Epithelial cell of proximal tubule (primary cell): ENCODE measurements at regions not wholly inside any gene's neighbourhood (a gene's known extent, or its start where the extent isn't known, plus 50 kb on each side); places are given as distances from the start of the nearest gene placed in this dataset.
A peak's percentile ranks its signal among the peaks of the same experiment; 100 is the strongest.
"Not testable (repeated sequence)": the region's sequence is repeated elsewhere in the genome, so short reads cannot be mapped to it uniquely, and the experiment has no call there.

Experiments
- DNase-seq: peaks from one replicate; pipeline ENCODE4 v3.0.0-alpha.2; 2011; ENCODE audit warnings: low read depth
- H3K4me3 ChIP-seq: 2 replicates; pipeline ENCODE4 v1.5.1; 2011; ENCODE audit warnings: low read depth, mild to moderate bottlenecking, low read length
- CTCF ChIP-seq: conservative IDR thresholded peaks from 2 replicates; pipeline ENCODE4 v1.5.1; 2012; ENCODE audit warnings: low read depth, mild to moderate bottlenecking, low read length

GRCh38 chr9:88837731-88838130 lies 153.5 kb upstream of the S1PR3 start:
- no peak for TF ChIP-seq CTCF
- DNase-seq = no peak
- no peak overlapping the region for H3K4me3 ChIP-seq

DNA sequence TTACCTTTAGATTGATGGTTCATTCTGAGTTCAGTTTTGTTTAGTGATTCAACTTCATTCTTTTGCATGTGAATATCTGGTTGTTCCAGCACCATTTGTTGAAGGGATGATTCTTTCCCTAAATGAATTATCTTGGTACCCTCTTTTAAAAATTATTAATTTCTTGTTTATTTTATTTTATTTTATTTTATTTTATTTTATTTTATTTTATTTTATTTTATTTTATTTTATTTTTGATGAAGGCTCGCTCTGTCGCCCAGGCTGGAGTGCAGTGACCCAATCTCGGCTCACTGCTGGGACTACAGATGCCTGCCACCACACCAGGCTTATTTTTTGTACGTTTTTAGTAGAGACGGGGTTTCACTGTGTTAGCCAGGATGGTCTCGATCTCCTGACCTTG lies 141.4 kb upstream of the S1PR3 start:
- DNase-seq, H3K4me3 ChIP-seq: not testable (repeated sequence)

DNA sequence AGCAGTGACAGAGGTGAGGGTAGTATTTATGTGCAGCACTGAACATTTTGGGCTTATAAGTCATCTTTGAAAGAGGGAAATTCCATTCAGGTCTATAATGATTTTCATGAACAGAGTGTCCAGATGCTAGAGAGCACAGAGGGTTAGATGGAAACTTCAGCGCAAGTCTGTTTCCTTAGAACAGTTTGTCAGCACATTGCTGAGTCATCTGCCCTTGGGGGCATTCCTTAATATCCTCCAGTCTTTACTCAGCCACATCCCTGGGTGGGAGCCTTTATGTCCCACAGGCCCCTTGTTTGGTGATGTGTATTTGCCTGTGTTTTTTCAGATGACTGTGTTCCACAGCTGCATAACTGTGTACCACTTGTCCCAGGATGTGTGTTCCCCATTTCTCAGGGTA lies 138.5 kb upstream of the S1PR3 start:
- DNase-seq = peak; percentile 54
- no peak overlapping the region for H3K4me3 ChIP-seq
- no peak for TF ChIP-seq CTCF

GRCh38 chr9:88870627-88871026 lies 120.6 kb upstream of the S1PR3 start:
- no peak overlapping the region for H3K4me3 ChIP-seq
- DNase-seq = no peak
- TF ChIP-seq CTCF = no peak

DNA sequence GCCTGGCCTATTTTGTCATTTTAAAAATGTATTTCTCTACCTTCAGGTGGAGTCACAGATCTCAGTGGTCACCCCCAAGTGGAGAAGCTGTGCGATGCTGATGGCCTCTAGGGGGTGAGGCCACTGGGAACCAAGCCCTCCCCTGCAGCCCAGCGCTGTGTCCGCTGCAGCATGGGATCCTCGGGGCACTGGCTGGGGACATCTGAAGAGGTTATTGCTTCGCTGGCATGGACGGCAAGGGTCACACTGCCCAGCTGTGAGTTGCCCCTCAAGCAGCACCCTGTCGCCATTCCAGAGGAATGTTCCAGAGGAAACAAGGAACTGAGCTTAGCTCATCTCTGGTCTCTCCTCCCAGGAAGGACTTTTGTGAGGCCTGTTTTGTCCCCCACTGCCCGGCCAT lies 119.6 kb upstream of the S1PR3 start:
- no peak overlapping the region for H3K4me3 ChIP-seq
- no peak for DNase-seq
- TF ChIP-seq CTCF = no peak

DNA sequence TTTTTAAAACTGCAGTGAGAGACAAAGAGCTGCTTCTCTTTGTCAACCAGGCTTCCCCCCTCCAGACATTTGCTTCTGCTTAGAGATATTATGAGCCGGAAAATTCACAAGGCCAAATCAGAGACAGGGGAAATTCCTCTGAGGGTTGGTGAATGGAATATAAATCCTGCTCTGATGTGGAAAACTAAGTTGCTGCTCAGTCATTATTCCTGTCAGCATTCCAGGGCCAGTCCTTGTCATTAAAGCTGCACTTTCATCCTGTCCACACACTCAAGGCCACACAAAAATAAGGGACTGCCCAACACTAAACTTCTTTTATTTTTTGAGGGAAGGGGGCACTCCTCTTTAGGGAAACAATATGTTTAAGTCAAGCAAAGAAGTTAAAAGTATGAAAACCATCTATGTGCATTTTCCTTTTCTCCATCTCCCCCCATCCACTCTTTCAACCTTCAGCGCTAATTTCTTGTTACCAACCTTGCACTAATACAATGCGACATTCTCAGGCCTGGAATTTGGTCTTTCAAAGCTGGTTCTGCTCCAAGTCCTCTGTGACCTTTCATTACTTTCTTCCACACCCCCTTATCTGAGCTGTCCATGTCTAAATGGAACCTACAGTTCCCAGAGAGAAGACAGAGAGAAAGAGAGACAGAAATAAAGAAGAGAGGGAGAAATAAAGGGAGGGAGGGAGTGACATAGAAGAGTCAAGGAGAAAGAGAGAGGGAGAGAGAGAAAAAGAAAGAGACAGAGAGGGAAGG lies 118.9 kb upstream of the S1PR3 start:
- no peak overlapping the region for H3K4me3 ChIP-seq
- TF ChIP-seq CTCF = no peak
- DNase-seq = no peak

GRCh38 chr9:88873635-88874034 lies 117.6 kb upstream of the S1PR3 start:
- no peak overlapping the region for H3K4me3 ChIP-seq
- no peak for TF ChIP-seq CTCF
- no peak for DNase-seq

DNA sequence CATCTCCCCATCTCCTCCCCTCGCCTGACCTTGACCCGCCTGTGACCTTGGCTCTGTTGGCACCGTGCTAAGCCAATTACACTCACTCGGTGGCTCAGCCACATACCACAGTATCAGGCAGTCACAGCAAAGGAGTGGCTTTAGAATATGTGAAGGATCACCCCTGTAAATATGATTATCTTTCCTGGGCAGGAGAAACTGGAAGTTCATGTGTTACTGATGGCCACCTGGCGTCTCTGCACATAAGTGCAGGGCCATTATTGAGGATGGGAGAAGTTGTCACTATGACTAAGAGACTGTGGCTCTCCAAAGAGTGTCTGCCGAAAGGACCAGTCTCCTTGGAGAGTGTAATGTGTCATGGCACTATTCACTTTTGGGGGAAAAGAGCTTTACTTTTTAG lies 116.9 kb upstream of the S1PR3 start:
- no peak for DNase-seq
- no peak for TF ChIP-seq CTCF

More for the DNA sequence above, 116.9 kb upstream of the S1PR3 start:
- no peak overlapping the region for H3K4me3 ChIP-seq
